Natural killer cell treated with Interleukin-12 subunit alpha and Interleukin-12 subunit beta and Interleukin-15 and Interleukin-18, amount 100 ng/mL, for 72 hours (primary cell): ENCODE measurements at regions not wholly inside any gene's neighbourhood (a gene's known extent, or its start where the extent isn't known, plus 50 kb on each side); places are given as distances from the start of the nearest gene placed in this dataset.

ENCODE experiments used
- ATAC-seq, 2 donors: fragments of 150-1000 bp; cut with Tn5 transposase in 1 of 2; sonication (Bioruptor Pico), chemical (Tn5 transposase) in 1 of 2; 2 replicates each; pipeline ENCODE4 v1.10.0; 2021
- DNase-seq: peaks from one replicate; pipeline ENCODE4 v3.0.0; 2022; ENCODE audit warnings: low spot score
- H3K27ac Mint-ChIP-seq, 2 donors: 1 replicate in 1 of 2; 2 replicates in 1 of 2; pipeline ENCODE4 v1.8.0; 2022; ENCODE audit warnings: mixed read lengths in 2 of 2, mild to moderate bottlenecking in 1 of 2, moderate library complexity in 1 of 2
- H3K27me3 Mint-ChIP-seq, 2 donors: 1 replicate in 1 of 2; 2 replicates in 1 of 2; pipeline ENCODE4 v1.8.0; 2022; ENCODE audit warnings: mixed read lengths in 2 of 2
- H3K36me3 Mint-ChIP-seq: one replicate; pipeline ENCODE4 v1.8.0; 2022; ENCODE audit warnings: mixed read lengths
- H3K4me1 Mint-ChIP-seq, 2 donors: 1 replicate in 1 of 2; 2 replicates in 1 of 2; pipeline ENCODE4 v1.8.0; 2022; ENCODE audit warnings: low read depth in 2 of 2, mixed read lengths in 2 of 2, mild to moderate bottlenecking in 1 of 2
- H3K4me3 Mint-ChIP-seq: one replicate; pipeline ENCODE4 v1.8.0; 2022; ENCODE audit warnings: mixed read lengths
- H3K9me3 Mint-ChIP-seq: 2 replicates; pipeline ENCODE4 v1.8.0; 2022; ENCODE audit warnings: mixed read lengths

GRCh38 chr13:111394211-111394922 is 73.9 kb downstream of the TEX29 start:
- no peaks in the 10 kb centered on the region for H3K36me3 Mint-ChIP-seq
- H3K9me3 Mint-ChIP-seq = no peaks in the 10 kb centered on the region
- no peak overlapping the region for H3K4me3 Mint-ChIP-seq
- no peak overlapping the region for H3K27ac Mint-ChIP-seq
- peaks cover 0 to 2% of the 10 kb centered on the region in 2 donors for H3K27me3 Mint-ChIP-seq
- ATAC-seq = no peak
- no peak for DNase-seq
- no peaks in the 10 kb centered on the region for H3K4me1 Mint-ChIP-seq

- DNase-seq (no peak), ATAC-seq (no peak)
- Mint-ChIP-seq H3K27ac (no peak overlapping the region), H3K36me3 (no peaks in the 10 kb centered on the region), H3K27me3 (peaks cover 0 to 5% of the 10 kb centered on the region in 2 donors), H3K9me3 (no peaks in the 10 kb centered on the region), H3K4me1 (no peaks in the 10 kb centered on the region), H3K4me3 (no peak overlapping the region)
These were observed 75.3 kb downstream of the TEX29 start for GRCh38 chr13:111395511-111396393.

- ATAC-seq = no peak
- no peak for DNase-seq
- H3K27ac Mint-ChIP-seq = no peak overlapping the region
- no peaks in the 10 kb centered on the region for H3K36me3 Mint-ChIP-seq
- H3K4me3 Mint-ChIP-seq = no peak overlapping the region
- peaks cover 0 to 5% of the 10 kb centered on the region in 2 donors for H3K27me3 Mint-ChIP-seq
- H3K9me3 Mint-ChIP-seq = no peaks in the 10 kb centered on the region
- H3K4me1 Mint-ChIP-seq = no peaks in the 10 kb centered on the region
These were observed 76.0 kb downstream of the TEX29 start for GRCh38 chr13:111396457-111396856.

GRCh38 chr13:111397202-111397880 is 76.9 kb downstream of the TEX29 start:
- ATAC-seq (no peak), DNase-seq (no peak)
- Mint-ChIP-seq H3K4me3 (no peak overlapping the region), H3K9me3 (no peaks in the 10 kb centered on the region), H3K27ac (no peak overlapping the region), H3K27me3 (peaks cover 0 to 5% of the 10 kb centered on the region in 2 donors), H3K4me1 (no peaks in the 10 kb centered on the region), H3K36me3 (no peaks in the 10 kb centered on the region)

- H3K4me3 Mint-ChIP-seq = no peak overlapping the region
- no peaks in the 10 kb centered on the region for H3K36me3 Mint-ChIP-seq
- no peaks in the 10 kb centered on the region for H3K9me3 Mint-ChIP-seq
- no peak overlapping the region for H3K27ac Mint-ChIP-seq
- DNase-seq (no peak), ATAC-seq (no peak)
- peaks cover 0 to 7% of the 10 kb centered on the region in 2 donors for H3K27me3 Mint-ChIP-seq
- H3K4me1 Mint-ChIP-seq = no peaks in the 10 kb centered on the region
These were observed 77.8 kb downstream of the TEX29 start for GRCh38 chr13:111398196-111398595.

- ATAC-seq (no peak), DNase-seq (no peak)
- Mint-ChIP-seq H3K4me1 (no peaks in the 10 kb centered on the region), H3K4me3 (no peak overlapping the region), H3K9me3 (no peaks in the 10 kb centered on the region), H3K36me3 (no peaks in the 10 kb centered on the region), H3K27ac (no peak overlapping the region), H3K27me3 (peaks cover 0 to 7% of the 10 kb centered on the region in 2 donors)
These were observed 78.4 kb downstream of the TEX29 start for GRCh38 chr13:111398715-111399299.

GRCh38 chr13:111399334-111399733 is 78.9 kb downstream of the TEX29 start:
- Mint-ChIP-seq H3K36me3 (no peaks in the 10 kb centered on the region), H3K9me3 (no peaks in the 10 kb centered on the region), H3K4me3 (no peak overlapping the region), H3K27me3 (peaks cover 0 to 7% of the 10 kb centered on the region in 2 donors), H3K4me1 (no peaks in the 10 kb centered on the region), H3K27ac (no peak overlapping the region)
- no peak for DNase-seq
- peak in 1 of 2 donors; percentile 7 for ATAC-seq

GRCh38 chr13:111399776-111400538 is 79.5 kb downstream of the TEX29 start:
- no peak overlapping the region for H3K27ac Mint-ChIP-seq
- no peaks in the 10 kb centered on the region for H3K9me3 Mint-ChIP-seq
- H3K4me3 Mint-ChIP-seq = no peak overlapping the region
- no peaks in the 10 kb centered on the region for H3K36me3 Mint-ChIP-seq
- no peaks in the 10 kb centered on the region for H3K4me1 Mint-ChIP-seq
- H3K27me3 Mint-ChIP-seq = peaks cover 0 to 7% of the 10 kb centered on the region in 2 donors
- ATAC-seq = peak in 1 of 2 donors; percentile 5
- DNase-seq = no peak

- no peak overlapping the region for H3K27ac Mint-ChIP-seq
- no peak for ATAC-seq
- H3K4me3 Mint-ChIP-seq = no peak overlapping the region
- no peaks in the 10 kb centered on the region for H3K9me3 Mint-ChIP-seq
- DNase-seq = no peak
- no peaks in the 10 kb centered on the region for H3K4me1 Mint-ChIP-seq
- peaks cover 0 to 7% of the 10 kb centered on the region in 2 donors for H3K27me3 Mint-ChIP-seq
- H3K36me3 Mint-ChIP-seq = no peaks in the 10 kb centered on the region
These were observed 80.7 kb downstream of the TEX29 start for GRCh38 chr13:111401151-111401550.

GRCh38 chr13:111401755-111402154 is 81.3 kb downstream of the TEX29 start:
- DNase-seq = no peak

GRCh38 chr13:111402441-111402840 is 82.0 kb downstream of the TEX29 start:
- no peaks in the 10 kb centered on the region for H3K4me1 Mint-ChIP-seq
- no peaks in the 10 kb centered on the region for H3K36me3 Mint-ChIP-seq
- H3K9me3 Mint-ChIP-seq = no peaks in the 10 kb centered on the region
- peaks cover 0 to 7% of the 10 kb centered on the region in 2 donors for H3K27me3 Mint-ChIP-seq
- ATAC-seq (no peak), DNase-seq (no peak)
- no peak overlapping the region for H3K27ac Mint-ChIP-seq
- H3K4me3 Mint-ChIP-seq = no peak overlapping the region

More at GRCh38 chr13:111401755-111402154, 81.3 kb downstream of the TEX29 start:
- no peak for ATAC-seq
- Mint-ChIP-seq H3K4me1 (no peaks in the 10 kb centered on the region), H3K36me3 (no peaks in the 10 kb centered on the region), H3K4me3 (no peak overlapping the region), H3K9me3 (no peaks in the 10 kb centered on the region), H3K27me3 (peaks cover 0 to 7% of the 10 kb centered on the region in 2 donors), H3K27ac (no peak overlapping the region)

GRCh38 chr13:111403266-111403665 is 82.8 kb downstream of the TEX29 start:
- Mint-ChIP-seq H3K27ac (no peak overlapping the region), H3K4me3 (no peak overlapping the region), H3K4me1 (no peaks in the 10 kb centered on the region), H3K27me3 (peaks cover 0 to 7% of the 10 kb centered on the region in 2 donors), H3K36me3 (no peaks in the 10 kb centered on the region), H3K9me3 (no peaks in the 10 kb centered on the region)
- ATAC-seq (no peak), DNase-seq (peak; percentile 34)

GRCh38 chr13:111404746-111405145 is 84.3 kb downstream of the TEX29 start:
- H3K9me3 Mint-ChIP-seq = no peaks in the 10 kb centered on the region
- H3K36me3 Mint-ChIP-seq = no peaks in the 10 kb centered on the region
- no peaks in the 10 kb centered on the region for H3K4me1 Mint-ChIP-seq
- H3K27ac Mint-ChIP-seq = no peak overlapping the region
- ATAC-seq (no peak), DNase-seq (peak; percentile 15)
- peaks cover 0 to 5% of the 10 kb centered on the region in 2 donors for H3K27me3 Mint-ChIP-seq
- no peak overlapping the region for H3K4me3 Mint-ChIP-seq
